HG02870 (cell line): ENCODE measurements at regions not wholly inside any gene's neighbourhood (a gene's known extent, or its start where the extent isn't known, plus 50 kb on each side); places are given as distances from the start of the nearest gene placed in this dataset.

Experiments used
- ATAC-seq: cut with Tn5 transposase; IDR thresholded peaks from one replicate; pipeline ENCODE4 v1.9.1; 2021; ENCODE audit warnings: mild to moderate bottlenecking, moderate library complexity; ENCODE audit not compliant: unreplicated experiment

GRCh38 chr9:129349665-129349947 lies 171.5 kb upstream of the IER5L start:
- no peak for ATAC-seq

GRCh38 chr9:129348890-129349664 lies 171.0 kb upstream of the IER5L start:
- ATAC-seq = no peak

- no peak for ATAC-seq
These were observed 169.5 kb upstream of the IER5L start for GRCh38 chr9:129347316-129348120.

- no peak for ATAC-seq
These were observed 168.0 kb upstream of the IER5L start for GRCh38 chr9:129346046-129346445.

GRCh38 chr9:129344641-129345495 lies 166.8 kb upstream of the IER5L start:
- no peak for ATAC-seq

- no peak for ATAC-seq
These were observed 165.6 kb upstream of the IER5L start for GRCh38 chr9:129343424-129344375.

- no peak for ATAC-seq
These were observed 164.7 kb upstream of the IER5L start for GRCh38 chr9:129342591-129343423.

- no peak for ATAC-seq
These were observed 163.9 kb upstream of the IER5L start for GRCh38 chr9:129341987-129342348.

GRCh38 chr9:129341171-129341986 lies 163.3 kb upstream of the IER5L start:
- no peak for ATAC-seq

GRCh38 chr9:129340427-129341170 lies 162.5 kb upstream of the IER5L start:
- ATAC-seq = no peak

GRCh38 chr9:129339539-129340157 lies 161.6 kb upstream of the IER5L start:
- no peak for ATAC-seq

- no peak for ATAC-seq
These were observed 160.8 kb upstream of the IER5L start for GRCh38 chr9:129338724-129339430.

GRCh38 chr9:129337336-129338140 lies 159.5 kb upstream of the IER5L start:
- no peak for ATAC-seq

GRCh38 chr9:129336601-129337331 lies 158.7 kb upstream of the IER5L start:
- no peak for ATAC-seq

- ATAC-seq = no peak
These were observed 158.1 kb upstream of the IER5L start for GRCh38 chr9:129336130-129336528.
